SK-MEL-5 (cell line): ENCODE measurements at regions not wholly inside any gene's neighbourhood (a gene's known extent, or its start where the extent isn't known, plus 50 kb on each side); places are given as distances from the start of the nearest gene placed in this dataset.
"Not testable (repeated sequence)": the region's sequence is repeated elsewhere in the genome, so short reads cannot be mapped to it uniquely, and the experiment has no call there.

Experiments
- DNase-seq: peaks from one replicate; pipeline ENCODE4 v3.0.0-alpha.2; 2016; ENCODE audit warnings: low read depth, low spot score
- in situ Hi-C: cut with HindIII; loops from 2 replicates; pipeline ENCODE4 v1.10.0; 2016; ENCODE audit warnings: low sequenced_read_pairs, high pct_unique_total_duplicates, low pct_unique_long_range_greater_than_20kb

GRCh38 chr10:93208717-93209464 lies 135.2 kb downstream of the CYP26A1 start:
- DNase-seq, result no peak
- in situ Hi-C loops, result no loop called here

GRCh38 chr10:93211991-93212390 lies 138.3 kb downstream of the CYP26A1 start:
- no peak for DNase-seq
- in situ Hi-C loops, result no loop called here

DNA sequence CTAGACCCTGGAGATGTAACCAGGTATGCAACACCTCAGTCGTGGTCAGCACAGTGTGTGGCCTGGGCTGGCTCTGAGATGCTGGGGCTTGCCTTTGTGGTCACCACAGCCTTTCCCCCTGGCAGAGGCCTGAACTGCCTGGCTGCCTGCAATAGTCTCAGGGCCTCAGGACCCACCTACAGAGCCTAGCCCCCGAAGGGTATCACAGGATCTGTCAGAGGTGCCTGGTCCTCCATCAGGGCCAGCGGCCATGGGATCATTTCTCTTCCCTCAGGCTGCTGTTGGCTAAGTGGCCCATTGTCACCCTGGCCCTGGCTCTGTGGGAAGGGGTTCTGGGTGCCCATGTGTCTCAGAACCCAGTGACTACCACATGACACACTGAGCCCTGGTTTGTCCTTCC lies 141.6 kb downstream of the CYP26A1 start:
- DNase-seq, result no peak
- in situ Hi-C loops, result no loop called here

DNA sequence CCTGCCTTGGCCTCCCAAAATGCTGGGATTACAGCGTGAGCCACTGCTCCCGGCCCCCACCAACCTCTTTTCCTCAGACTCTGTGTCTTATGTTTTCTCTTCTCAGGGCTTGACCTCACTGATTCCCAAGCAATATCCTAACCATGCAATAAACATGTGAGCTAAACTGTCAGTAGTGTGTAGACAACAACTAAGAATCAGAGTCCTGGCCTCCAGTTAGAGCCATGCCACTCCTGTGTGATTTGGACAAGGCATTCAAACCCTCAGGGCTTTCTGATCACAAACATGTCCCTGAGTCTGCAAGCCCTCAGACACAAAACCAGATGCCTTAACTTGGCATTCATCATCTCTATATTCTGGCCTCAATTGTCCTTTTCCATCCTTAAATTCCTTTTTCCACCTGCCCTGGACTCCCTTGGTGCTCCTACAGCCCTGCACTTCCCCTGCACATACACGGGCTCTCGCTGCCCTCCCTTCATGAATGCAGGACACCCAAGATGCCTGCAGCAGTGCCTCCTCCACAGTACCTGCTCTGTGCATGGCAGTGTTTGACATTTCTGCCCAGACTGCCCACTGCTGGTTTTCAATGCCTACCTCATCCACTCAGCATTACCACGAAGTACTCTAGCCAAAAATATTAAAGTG lies 142.8 kb downstream of the CYP26A1 start:
- in situ Hi-C loops, result no loop called here
- DNase-seq, result no peak

- in situ Hi-C loops, result no loop called here
- no peak for DNase-seq
Observed at GRCh38 chr10:93218386-93218785, 144.7 kb downstream of the CYP26A1 start.

- in situ Hi-C loops, result no loop called here
- no peak for DNase-seq
Observed at GRCh38 chr10:93219347-93219746, 145.7 kb downstream of the CYP26A1 start.

DNA sequence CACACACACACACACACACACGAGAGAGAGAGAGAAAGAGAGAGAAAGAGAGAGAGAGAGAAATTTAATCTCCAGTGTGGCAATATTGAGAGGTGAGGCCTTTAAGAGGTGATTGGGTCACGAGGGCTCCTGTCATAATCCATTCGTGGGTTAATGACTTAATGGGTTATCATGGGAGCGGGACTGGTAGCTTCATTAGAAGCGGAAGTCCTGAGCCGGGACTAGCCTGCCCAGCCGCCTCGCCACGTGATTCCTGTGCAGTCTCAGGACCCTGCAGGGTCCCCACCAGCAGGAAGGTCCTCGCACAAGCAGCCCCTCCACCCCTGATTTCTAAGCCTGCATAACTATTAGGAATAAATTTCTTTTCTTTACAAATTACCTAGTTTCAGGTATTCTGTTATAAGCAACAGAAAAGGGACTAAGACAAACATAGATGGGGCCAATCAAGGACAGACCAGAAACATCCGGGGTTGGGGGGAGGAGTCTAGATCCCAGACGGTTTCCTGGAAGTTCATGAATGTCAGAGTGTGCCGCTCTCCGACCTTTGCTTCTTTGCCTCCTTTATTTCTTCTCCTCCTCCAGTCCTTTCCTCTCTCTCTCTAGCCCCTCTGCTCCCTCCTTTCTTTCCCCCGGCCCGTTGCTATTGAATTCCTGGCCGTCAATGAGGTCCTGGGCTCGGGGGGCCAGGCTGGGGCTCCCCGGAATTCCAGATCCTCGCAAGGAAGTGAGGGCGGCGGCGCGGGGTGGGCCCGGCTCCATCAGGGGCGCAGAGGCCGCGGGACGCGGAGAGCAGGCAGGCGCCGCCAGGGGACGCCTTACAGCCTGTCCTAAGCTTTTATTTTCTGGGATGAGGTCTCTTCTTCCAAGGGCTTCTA lies 146.8 kb downstream of the CYP26A1 start:
- in situ Hi-C loops, result no loop called here
- no peak for DNase-seq

DNA sequence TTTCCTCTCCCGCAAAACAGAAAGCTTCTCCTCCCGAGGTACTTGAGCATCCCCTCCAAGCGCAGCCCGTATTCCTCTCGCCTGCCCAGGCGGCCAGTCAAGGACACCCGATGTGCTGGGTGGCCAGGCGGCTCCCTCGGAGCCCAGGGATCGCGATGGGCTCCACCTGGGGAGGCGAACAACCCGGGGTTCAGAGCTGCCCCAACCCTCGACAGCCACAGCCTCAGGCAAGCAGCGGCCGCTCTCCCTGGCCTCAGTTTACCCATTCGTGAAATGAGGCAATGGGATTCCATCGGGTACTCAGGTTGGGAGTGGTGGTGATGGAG lies 147.4 kb downstream of the CYP26A1 start:
- in situ Hi-C loops, result no loop called here
- DNase-seq, result no peak

DNA sequence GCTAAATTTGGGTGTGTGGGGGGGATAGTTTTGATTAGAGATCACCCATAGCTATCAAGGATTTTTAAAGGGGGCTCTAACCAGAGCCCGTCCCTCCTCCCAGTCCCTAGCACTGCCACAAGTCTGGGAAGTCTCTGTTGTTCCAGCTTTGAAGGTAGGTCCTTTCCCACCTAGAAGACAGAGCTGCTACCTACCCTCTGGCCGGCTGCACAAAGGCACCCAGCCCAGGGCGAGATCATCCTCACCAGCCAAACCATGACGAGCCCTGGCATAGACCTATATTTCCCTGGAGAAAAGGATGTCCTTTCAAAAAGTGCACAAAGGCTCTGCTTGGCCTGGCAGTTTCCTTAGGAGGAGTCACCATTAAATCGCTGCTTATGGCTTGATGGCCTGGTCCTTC lies 147.8 kb downstream of the CYP26A1 start:
- in situ Hi-C loops, result no loop called here

GRCh38 chr10:93222211-93222754 lies 148.6 kb downstream of the CYP26A1 start:
- DNase-seq, result no peak
- in situ Hi-C loops, result no loop called here

More for the DNA sequence above, 147.8 kb downstream of the CYP26A1 start:
- no peak for DNase-seq

DNA sequence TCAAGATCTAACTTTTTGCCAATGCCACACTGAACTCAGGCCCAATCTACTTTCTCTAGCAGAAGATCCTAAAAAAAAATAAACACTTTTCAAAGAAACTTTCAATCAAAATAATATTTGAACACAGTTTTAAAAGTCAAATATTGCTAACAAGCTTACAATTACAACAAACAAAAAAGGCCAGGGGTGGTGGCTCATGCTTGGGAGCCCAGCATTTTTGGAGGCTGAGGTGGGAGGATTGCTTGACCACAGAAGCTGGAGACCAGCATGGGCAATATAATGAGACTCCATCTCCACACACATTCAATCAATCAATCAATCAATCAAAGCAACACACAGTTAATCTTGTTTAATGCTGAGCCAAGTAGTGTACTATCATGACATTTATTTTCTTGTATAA lies 149.2 kb downstream of the CYP26A1 start:
- in situ Hi-C loops, result no loop called here
- DNase-seq, result no peak

DNA sequence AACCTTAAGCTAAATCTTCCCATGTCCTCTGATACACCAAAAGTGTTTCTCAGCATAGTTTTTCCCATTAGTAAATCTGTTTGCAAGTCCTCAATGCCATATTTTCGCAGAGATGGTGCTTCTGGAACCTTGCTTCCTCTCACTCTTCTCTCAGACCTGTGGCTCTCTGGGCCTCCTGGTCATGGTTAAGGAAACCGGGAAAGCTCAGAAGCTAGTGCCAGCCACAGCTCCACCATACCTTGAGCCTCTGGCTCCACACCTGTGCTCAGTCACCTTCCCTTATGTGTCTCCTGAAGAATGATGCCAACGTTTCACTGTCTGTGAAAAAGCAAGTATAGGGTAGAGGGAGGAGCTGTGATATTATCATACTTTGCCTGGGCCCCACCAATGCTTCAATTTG lies 149.6 kb downstream of the CYP26A1 start:
- DNase-seq, result no peak
- in situ Hi-C loops, result no loop called here

- in situ Hi-C loops, result no loop called here
- DNase-seq, result no peak
Observed at GRCh38 chr10:93224005-93224779, 150.5 kb downstream of the CYP26A1 start.

- DNase-seq, result no peak
- in situ Hi-C loops, result no loop called here
Observed at GRCh38 chr10:93225938-93226337, 152.2 kb downstream of the CYP26A1 start.

DNA sequence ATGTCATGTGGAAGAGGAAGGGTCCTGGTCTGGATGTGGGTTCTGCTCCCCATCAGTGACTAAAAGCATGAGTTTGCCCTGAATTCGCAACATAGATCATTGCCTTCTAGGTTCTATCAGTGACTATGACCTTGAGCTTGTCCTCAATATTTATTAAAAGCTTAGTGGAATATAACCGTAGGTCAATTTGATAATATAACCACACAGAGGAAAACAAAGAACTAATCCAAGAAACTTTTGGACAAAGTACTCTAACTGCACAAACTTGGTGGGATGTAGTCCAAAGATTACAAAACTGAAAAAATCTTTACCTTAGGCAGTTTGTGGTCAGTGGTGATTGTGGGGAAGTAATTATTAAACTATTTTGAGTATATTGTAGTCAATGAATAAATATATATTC lies 152.9 kb downstream of the CYP26A1 start:
- no peak for DNase-seq
- in situ Hi-C loops, result no loop called here

- DNase-seq, in situ Hi-C loops: not testable (repeated sequence)
Observed at GRCh38 chr10:93230596-93230995, 156.9 kb downstream of the CYP26A1 start.

GRCh38 chr10:93232159-93232558 lies 158.5 kb downstream of the CYP26A1 start:
- DNase-seq, in situ Hi-C loops: not testable (repeated sequence)

DNA sequence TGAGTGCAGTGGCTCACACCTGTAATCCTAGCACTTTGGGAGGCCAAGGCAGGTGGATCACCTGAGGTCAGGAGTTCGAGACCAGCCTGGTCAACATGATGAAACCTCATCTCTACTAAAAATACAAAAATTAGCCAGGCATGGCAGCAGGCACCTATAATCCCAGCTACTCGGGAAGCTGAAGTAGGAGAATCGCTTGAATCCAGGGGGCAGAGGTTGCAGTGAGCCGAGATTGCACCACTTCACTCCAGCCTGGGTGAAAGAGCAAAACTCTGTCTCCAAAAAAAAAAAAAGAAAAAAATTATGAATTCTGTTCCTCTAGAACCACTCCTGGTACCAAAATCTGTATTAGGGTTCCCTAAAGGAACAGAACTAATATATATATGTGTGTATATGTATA lies 161.2 kb downstream of the CYP26A1 start:
- in situ Hi-C loops, DNase-seq: not testable (repeated sequence)
